GM12878 (cell line): ENCODE measurements at regions not wholly inside any gene's neighbourhood (a gene's known extent, or its start where the extent isn't known, plus 50 kb on each side); places are given as distances from the start of the nearest gene placed in this dataset.

ENCODE experiments used
- ATAC-seq: fragments of 200-7000 bp; cut with Tn5 transposase; 3 replicates; pipeline ENCODE4 v1.9.1; 2020; ENCODE audit warnings: mild to moderate bottlenecking, moderate library complexity
- BruUV-seq: library from RNA; stranded (reverse); fragments of 400-500 nt; replicated peaks from 2 replicates; lab custom pipeline; 2021; lab: Mats Ljungman, UMichigan
- CTCF ChIA-PET: fragments of 300-600 bp; sonication (Branson Sonifier 250); formaldehyde crosslinking; extraction: SDS; loops from one replicate; lab custom pipeline; 2021; ENCODE audit warnings: inconsistent platforms; lab: Yijun Ruan, JAX
- POLR2A ChIA-PET: fragments of 350-600 bp; formaldehyde crosslinking; extraction: SDS; loops from one replicate; lab custom pipeline; 2021; ENCODE audit warnings: inconsistent platforms; lab: Charles Lee
- RAD21 ChIA-PET: fragments of 300-600 bp; sonication (Branson Sonifier 250); formaldehyde crosslinking; loops from one replicate; lab custom pipeline; 2023; ENCODE audit warnings: antibody characterized with exemption; ENCODE audit not compliant: unreplicated experiment; lab: Charles Lee
- SMC1A ChIA-PET: fragments of 300-600 bp; sonication (Branson Sonifier 250); formaldehyde crosslinking; loops from one replicate; lab custom pipeline; 2023; ENCODE audit not compliant: unreplicated experiment, uncharacterized antibody; lab: Charles Lee
- DNase-seq: peaks from one replicate; pipeline ENCODE4 v3.0.0-alpha.2; 2011; ENCODE audit warnings: low read depth, low spot score
- FAIRE-seq: peaks from 3 replicates; lab custom pipeline; 2011; peaks lifted over from hg19 to GRCh38; lab: Jason Lieb, UNC
- H2AFZ ChIP-seq: 2 replicates; pipeline ENCODE4 v1.6.0; 2011; ENCODE audit warnings: low read depth, low read length, control low read depth; ENCODE audit not compliant: control insufficient read depth
- H3K27ac ChIP-seq: 2 replicates; pipeline ENCODE4 v1.5.1; 2011; ENCODE audit warnings: control low read depth; ENCODE audit not compliant: control insufficient read depth, insufficient read depth
- H3K27me3 ChIP-seq, 2 experiments: replicated peaks in 1 of 2; 2 replicates each; pipeline versions ENCODE4 v1.6.0 to v1.6.1; 2011; ENCODE audit warnings: low read length in 1 of 2; ENCODE audit not compliant: control insufficient read depth in 2 of 2, insufficient read depth in 2 of 2
- H3K36me3 ChIP-seq, 2 experiments: 2 replicates each; pipeline ENCODE4 v1.5.1; 2011; ENCODE audit warnings: low read length in 1 of 2; ENCODE audit not compliant: control insufficient read depth in 2 of 2, insufficient read depth in 2 of 2
- H3K4me1 ChIP-seq: 2 replicates; pipeline ENCODE4 v1.6.1; 2011; ENCODE audit warnings: mild to moderate bottlenecking, low read length, moderate library complexity, mixed read lengths; ENCODE audit not compliant: control insufficient read depth, insufficient read depth
- H3K4me2 ChIP-seq: 2 replicates; pipeline ENCODE4 v1.6.0; 2011; ENCODE audit warnings: control low read depth; ENCODE audit not compliant: control insufficient read depth, insufficient read depth
- H3K4me3 ChIP-seq: fragments of 200-600 bp; sonication (generic); 2 replicates; pipeline ENCODE4 v1.5.1; 2016
- H3K79me2 ChIP-seq: 2 replicates; pipeline ENCODE4 v1.6.0; 2011; ENCODE audit warnings: low read length; ENCODE audit not compliant: control insufficient read depth, insufficient read depth
- H3K9ac ChIP-seq: 2 replicates; pipeline ENCODE4 v1.8.0; 2011; ENCODE audit warnings: low read length, control low read depth, mixed read lengths; ENCODE audit not compliant: control insufficient read depth, insufficient read depth
- H3K9me3 ChIP-seq: replicated peaks from 3 replicates; pipeline ENCODE4 v1.5.1; 2011; ENCODE audit warnings: mild to moderate bottlenecking, low read length; ENCODE audit not compliant: control insufficient read depth, insufficient read depth
- H4K20me1 ChIP-seq: 2 replicates; pipeline ENCODE4 v1.6.0; 2011; ENCODE audit not compliant: control insufficient read depth, insufficient read depth
- ASH2L ChIP-seq: fragments of 300-600, 200-600 bp; sonication (generic); IDR thresholded peaks from 2 replicates; pipeline ENCODE4 v1.6.1; 2017; ENCODE audit warnings: low read depth, mild to moderate bottlenecking, borderline replicate concordance
- BMI1 ChIP-seq: fragments of 450-650 bp; IDR thresholded peaks from 2 replicates; pipeline ENCODE4 v1.6.1; 2016; ENCODE audit warnings: mild to moderate bottlenecking, moderate library complexity, borderline replicate concordance
- EED ChIP-seq: sonication (generic); IDR thresholded peaks from 2 replicates; pipeline ENCODE4 v1.6.1; 2016; ENCODE audit warnings: antibody characterized with exemption, low read depth
- ETV6 ChIP-seq, 2 experiments: fragments of 450-650 bp in 1 of 2; IDR thresholded peaks in 1 of 2; conservative IDR thresholded peaks in 1 of 2; 2 replicates each; pipeline ENCODE4 v1.6.1; 2014; ENCODE audit warnings: antibody characterized with exemption in 1 of 2, borderline replicate concordance in 1 of 2, low read depth in 1 of 2, mild to moderate bottlenecking in 1 of 2, moderate library complexity in 1 of 2
- GATAD2B ChIP-seq: fragments of 450-650 bp; conservative IDR thresholded peaks from 2 replicates; pipeline ENCODE4 v1.6.1; 2017; ENCODE audit warnings: low read depth, mild to moderate bottlenecking, moderate library complexity
- HDAC6 ChIP-seq: fragments of 200-600 bp; sonication (generic); IDR thresholded peaks from one replicate; pipeline ENCODE4 v1.8.0; 2017; ENCODE audit warnings: antibody characterized with exemption; ENCODE audit not compliant: unreplicated experiment
- HSF1 ChIP-seq: fragments of 150-350 bp; IDR thresholded peaks from 2 replicates; pipeline ENCODE4 v1.6.1; 2014; ENCODE audit warnings: mild to moderate bottlenecking, low read depth, low read length
- JUND ChIP-seq: IDR thresholded peaks from 2 replicates; pipeline ENCODE4 v1.6.1; 2012; ENCODE audit warnings: low read depth, mild to moderate bottlenecking, low read length, improper control_type of control experiment, moderate library complexity
- MEF2B ChIP-seq: fragments of 450-650 bp; IDR thresholded peaks from 2 replicates; pipeline ENCODE4 v1.6.1; 2018; ENCODE audit warnings: mild to moderate bottlenecking, moderate library complexity; ENCODE audit not compliant: partially characterized antibody, poor library complexity, severe bottlenecking
- MYC ChIP-seq: IDR thresholded peaks from 2 replicates; pipeline ENCODE4 v1.6.1; 2011; ENCODE audit warnings: mild to moderate bottlenecking, low read length, moderate library complexity, inconsistent platforms; ENCODE audit not compliant: insufficient read depth, insufficient replicate concordance, insufficient read length, severe bottlenecking
- NRF1 ChIP-seq: conservative IDR thresholded peaks from 2 replicates; pipeline ENCODE4 v1.6.1; 2011; ENCODE audit warnings: mild to moderate bottlenecking, low read depth, low read length, improper control_type of control experiment
- POLR2AphosphoS2 ChIP-seq: IDR thresholded peaks from 2 replicates; pipeline ENCODE4 v1.6.1; 2011; ENCODE audit warnings: low read depth, mild to moderate bottlenecking, low read length, improper control_type of control experiment, moderate library complexity
- RAD51 ChIP-seq: fragments of 450-650 bp; IDR thresholded peaks from 2 replicates; pipeline ENCODE4 v1.6.1; 2016; ENCODE audit warnings: moderate library complexity, mild to moderate bottlenecking, inconsistent platforms
- RFX5 ChIP-seq: IDR thresholded peaks from 2 replicates; pipeline ENCODE4 v1.6.1; 2011; ENCODE audit warnings: low read depth, low read length, improper control_type of control experiment
- TCF7 ChIP-seq: IDR thresholded peaks from 2 replicates; pipeline ENCODE4 v1.6.1; 2014; ENCODE audit warnings: antibody characterized with exemption, borderline replicate concordance
- ZBTB33 ChIP-seq: fragments of 450-650 bp; IDR thresholded peaks from 2 replicates; pipeline ENCODE4 v1.6.1; 2017; ENCODE audit warnings: mild to moderate bottlenecking
- ZNF217 ChIP-seq: fragments of 450-650 bp; IDR thresholded peaks from 2 replicates; pipeline ENCODE4 v1.6.1; 2017; ENCODE audit warnings: antibody characterized with exemption, mild to moderate bottlenecking
- in situ Hi-C: fragments of 300-500 bp; cut with MboI; formaldehyde crosslinking; loops from 9 replicates; pipeline ENCODE4 v1.14.3; 2018; ENCODE audit warnings: mixed read lengths
- intact Hi-C: fragments of 100-400 bp; cut with micrococcal nuclease; formaldehyde crosslinking; loops from one replicate; pipeline ENCODE4 v1.14.2; 2022; ENCODE audit not compliant: unreplicated experiment

DNA sequence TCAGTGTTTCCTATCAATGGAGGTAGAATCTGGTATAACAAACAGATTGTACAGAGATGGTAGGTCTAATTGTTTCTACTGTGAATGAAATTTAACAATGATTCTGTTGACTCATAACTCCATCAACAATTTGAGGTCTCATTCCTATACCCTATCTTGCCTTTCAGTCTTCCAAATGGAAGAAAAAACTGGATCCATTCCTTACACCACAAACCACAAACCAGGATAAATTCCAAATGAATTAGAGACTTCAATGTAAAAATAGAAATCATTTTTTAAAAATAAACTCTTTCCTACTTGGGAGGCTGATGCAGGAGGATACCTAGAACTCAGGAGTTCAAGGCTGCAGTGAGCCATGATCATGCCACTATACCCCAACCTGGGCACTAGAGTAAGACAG lies 114.4 kb upstream of the WDR44 start:
- no peak for TF ChIP-seq EED
- TF ChIP-seq MEF2B: no peak
- TF ChIP-seq ASH2L: no peak
- no peak for TF ChIP-seq GATAD2B
- no peak for TF ChIP-seq TCF7
- no peak for TF ChIP-seq BMI1
- TF ChIP-seq JUND: no peak
- TF ChIP-seq HDAC6: no peak
- TF ChIP-seq NRF1: no peak
- no peak for TF ChIP-seq ETV6 (conservative IDR thresholded peaks at IDR 0.05 in 1 of 2, IDR thresholded peaks at IDR 0.05 in 1 of 2; ENCODE audit: borderline replicate concordance in 1 of 2, low read depth in 1 of 2)
- TF ChIP-seq RAD51: no peak
- no peak for TF ChIP-seq MYC
- TF ChIP-seq ZNF217: no peak
- TF ChIP-seq RFX5: no peak
- TF ChIP-seq HSF1: no peak
- no peak for TF ChIP-seq POLR2AphosphoS2
- TF ChIP-seq ZBTB33: no peak
- DNase-seq: no peak
- FAIRE-seq: no peak
- no peak overlapping the region for H3K4me2 ChIP-seq
- H3K4me1 ChIP-seq: no peaks in the 10 kb centered on the region
- ChIA-PET POLR2A (no interaction called here), RAD21 (no interaction called here), CTCF (no interaction called here), SMC1A (no interaction called here)
- no peak overlapping the region for H3K27ac ChIP-seq
- intact Hi-C loops: no loop called here
- ATAC-seq: no peak
- no TSS peak for BruUV-seq
- H3K27me3 ChIP-seq: no peaks in the 10 kb centered on the region
- H3K36me3 ChIP-seq: no peaks in the 10 kb centered on the region
- H3K79me2 ChIP-seq: no peaks in the 10 kb centered on the region
- in situ Hi-C loops: no loop called here
- H2AFZ ChIP-seq: no peak overlapping the region
- no peak overlapping the region for H3K4me3 ChIP-seq
- no peak overlapping the region for H3K9ac ChIP-seq
- no peaks in the 10 kb centered on the region for H4K20me1 ChIP-seq
- no peaks in the 10 kb centered on the region for H3K9me3 ChIP-seq
